HEK293 (cell line): ENCODE measurements at regions not wholly inside any gene's neighbourhood (a gene's known extent, or its start where the extent isn't known, plus 50 kb on each side); places are given as distances from the start of the nearest gene placed in this dataset.
A peak's percentile ranks its signal among the peaks of the same experiment; 100 is the strongest.

Source experiments
- CTCF ChIA-PET: fragments of 350-600 bp; formaldehyde crosslinking; extraction: SDS; loops from one replicate; lab custom pipeline; 2021; ENCODE audit warnings: antibody characterized with exemption; lab: Yijun Ruan, JAX
- POLR2A ChIA-PET: fragments of 300-600 bp; formaldehyde crosslinking; extraction: SDS; loops from one replicate; lab custom pipeline; 2020; ENCODE audit warnings: antibody characterized with exemption, inconsistent platforms; lab: Yijun Ruan, JAX
- H3K27ac ChIP-seq: fragments of 200-500 bp; sonication (Bioruptor generic); 2 replicates; pipeline ENCODE4 v1.5.1; 2014; ENCODE audit warnings: low read depth, low read length, control low read depth, inconsistent platforms; ENCODE audit errors: extremely low read depth
- H3K36me3 ChIP-seq, 2 experiments: fragments of 200-500 bp in 1 of 2; sonication (Bioruptor generic) in 1 of 2; 1 replicate in 1 of 2; 2 replicates in 1 of 2; pipeline ENCODE4 v1.5.1; 2014 to 2017; ENCODE audit warnings: inconsistent platforms in 2 of 2, low read length in 2 of 2; ENCODE audit not compliant: control insufficient read depth in 2 of 2, insufficient read depth in 1 of 2
- H3K4me1 ChIP-seq: fragments of 200-500 bp; sonication (Bioruptor generic); 2 replicates; pipeline ENCODE4 v1.5.1; 2014; ENCODE audit warnings: mild to moderate bottlenecking, low read length, inconsistent platforms; ENCODE audit not compliant: control insufficient read depth, insufficient read depth
- H3K4me3 ChIP-seq: 2 replicates; pipeline ENCODE4 v1.5.1; 2011; ENCODE audit warnings: low read depth, mild to moderate bottlenecking, control low read depth, low read length, moderate library complexity
- H3K9me3 ChIP-seq: fragments of 200-500 bp; sonication (Bioruptor generic); 2 replicates; pipeline ENCODE4 v1.5.1; 2014; ENCODE audit warnings: low read depth, low read length, inconsistent platforms; ENCODE audit not compliant: control insufficient read depth, insufficient read depth
- HIC1 ChIP-seq: fragments of 450-650 bp; formaldehyde crosslinking; IDR thresholded peaks from 2 replicates; pipeline ENCODE4 v1.5.1; 2016; ENCODE audit warnings: missing biosample characterization, missing genetic modification characterization
- KLF8 ChIP-seq: fragments of 450-650 bp; formaldehyde crosslinking; IDR thresholded peaks from 2 replicates; pipeline ENCODE4 v1.5.1; 2016; ENCODE audit warnings: missing biosample characterization, missing genetic modification characterization
- MEIS1 ChIP-seq: sonication (generic); formaldehyde crosslinking; IDR thresholded peaks from 2 replicates; pipeline ENCODE4 v1.8.1; 2022; ENCODE audit warnings: missing genetic modification reagents, mild to moderate bottlenecking, borderline replicate concordance
- PRDM1 ChIP-seq: fragments of 450-650 bp; formaldehyde crosslinking; IDR thresholded peaks from 2 replicates; pipeline ENCODE4; 2016; ENCODE audit warnings: missing biosample characterization, missing genetic modification characterization
- SALL2 ChIP-seq: fragments of 450-650 bp; formaldehyde crosslinking; IDR thresholded peaks from 2 replicates; pipeline ENCODE4 v1.5.0; 2017; ENCODE audit warnings: missing biosample characterization, mild to moderate bottlenecking, missing genetic modification characterization, borderline replicate concordance
- SETDB1 ChIP-seq: IDR thresholded peaks from one replicate; pipeline ENCODE4 v1.6.1; 2017; ENCODE audit warnings: mild to moderate bottlenecking, low read length, moderate library complexity, mixed read lengths; ENCODE audit not compliant: insufficient read length
- TRIM28 ChIP-seq: IDR thresholded peaks from 2 replicates; pipeline ENCODE4 v1.6.1; 2011; ENCODE audit warnings: low read length, control low read depth, borderline replicate concordance
- ZBTB7A ChIP-seq: fragments of 450-650 bp; formaldehyde crosslinking; IDR thresholded peaks from 2 replicates; pipeline ENCODE4 v1.5.1; 2016; ENCODE audit warnings: low read depth, missing biosample characterization, missing genetic modification characterization
- ZBTB8A ChIP-seq: fragments of 450-650 bp; formaldehyde crosslinking; IDR thresholded peaks from 2 replicates; pipeline ENCODE4 v1.5.1; 2016; ENCODE audit warnings: missing biosample characterization, missing genetic modification characterization
- ZFHX2 ChIP-seq: fragments of 450-650 bp; formaldehyde crosslinking; conservative IDR thresholded peaks from 2 replicates; pipeline ENCODE4 v1.5.1; 2016; ENCODE audit warnings: missing biosample characterization, missing genetic modification characterization
- ZIC2 ChIP-seq: fragments of 450-650 bp; formaldehyde crosslinking; IDR thresholded peaks from 2 replicates; pipeline ENCODE4 v1.5.1; 2016; ENCODE audit warnings: missing biosample characterization, missing genetic modification characterization
- ZNF133 ChIP-seq: fragments of 450-650 bp; formaldehyde crosslinking; IDR thresholded peaks from 2 replicates; pipeline ENCODE4 v1.5.1; 2016; ENCODE audit warnings: missing biosample characterization, missing genetic modification characterization
- ZNF155 ChIP-seq: fragments of 450-650 bp; formaldehyde crosslinking; IDR thresholded peaks from 2 replicates; pipeline ENCODE4 v1.5.1; 2016; ENCODE audit warnings: missing biosample characterization, missing genetic modification characterization
- ZNF202 ChIP-seq: fragments of 450-650 bp; formaldehyde crosslinking; IDR thresholded peaks from 2 replicates; pipeline ENCODE4 v1.5.1; 2016; ENCODE audit warnings: missing biosample characterization, missing genetic modification characterization, borderline replicate concordance
- ZNF239 ChIP-seq: fragments of 450-650 bp; formaldehyde crosslinking; IDR thresholded peaks from 2 replicates; pipeline ENCODE4 v1.5.1; 2016; ENCODE audit warnings: missing biosample characterization, missing genetic modification characterization
- ZNF324 ChIP-seq: fragments of 450-650 bp; formaldehyde crosslinking; IDR thresholded peaks from 2 replicates; pipeline ENCODE4 v1.5.1; 2016; ENCODE audit warnings: missing biosample characterization, missing genetic modification characterization
- ZNF335 ChIP-seq: fragments of 450-650 bp; formaldehyde crosslinking; conservative IDR thresholded peaks from 2 replicates; pipeline ENCODE4 v1.5.1; 2016; ENCODE audit warnings: missing biosample characterization, missing genetic modification characterization
- ZNF350 ChIP-seq: fragments of 450-650 bp; formaldehyde crosslinking; IDR thresholded peaks from 2 replicates; pipeline ENCODE4 v1.5.0; 2017; ENCODE audit warnings: missing biosample characterization, mild to moderate bottlenecking, missing genetic modification characterization
- ZNF366 ChIP-seq: fragments of 450-650 bp; formaldehyde crosslinking; conservative IDR thresholded peaks from 2 replicates; pipeline ENCODE4 v1.5.1; 2016; ENCODE audit warnings: missing biosample characterization, missing genetic modification characterization
- ZNF670 ChIP-seq: fragments of 450-650 bp; formaldehyde crosslinking; IDR thresholded peaks from 2 replicates; pipeline ENCODE4 v1.5.1; 2016; ENCODE audit warnings: missing biosample characterization, missing genetic modification characterization, low read depth

GRCh38 chr2:240269886-240270285 is 129.4 kb upstream of the OTOS start:
- H3K27ac ChIP-seq, result no peak overlapping the region
- no peak overlapping the region for H3K4me3 ChIP-seq
- CTCF ChIA-PET, result no interaction called here
- no peaks in the 10 kb centered on the region for H3K4me1 ChIP-seq
- no peaks in the 10 kb centered on the region for H3K9me3 ChIP-seq
- TF ChIP-seq ZNF350 (no peak), ZBTB8A (tag by site-specific recombination) (no peak)
- TF ChIP-seq, all 188 proteins: peak for 0
- H3K36me3 ChIP-seq, result no peaks in the 10 kb centered on the region
- POLR2A ChIA-PET, result interaction anchor here (1.1 kb wide), 1 partner anchor 37 kb away, joined by 4 read pairs; no protein-coding TSS in a partner anchor

- H3K27ac ChIP-seq, result no peak overlapping the region
- peak; percentile 98 for TF ChIP-seq SETDB1
- TF ChIP-seq TRIM28, result peak; percentile 96
- no peak for TF ChIP-seq MEIS1 (CRISPR knock-in tag)
- no peaks in the 10 kb centered on the region for H3K36me3 ChIP-seq
- ChIA-PET POLR2A (no interaction called here), CTCF (no interaction called here)
- no peaks in the 10 kb centered on the region for H3K9me3 ChIP-seq
- H3K4me1 ChIP-seq, result no peaks in the 10 kb centered on the region
- no peak overlapping the region for H3K4me3 ChIP-seq
Measured at GRCh38 chr2:240271716-240272341, 131.4 kb upstream of the OTOS start.

GRCh38 chr2:240275386-240275785 is 134.9 kb upstream of the OTOS start:
- Histone ChIP-seq H3K36me3 (no peaks in the 10 kb centered on the region), H3K4me1 (no peaks in the 10 kb centered on the region), H3K4me3 (no peak overlapping the region), H3K9me3 (no peaks in the 10 kb centered on the region), H3K27ac (no peak overlapping the region)
- ChIA-PET POLR2A (no interaction called here), CTCF (interaction anchor here (1.1 kb wide), 1 partner anchor 43 kb away, joined by 4 read pairs; no protein-coding TSS in a partner anchor)
- TF ChIP-seq ZNF155 (tag by site-specific recombination) (no peak), ZNF366 (tag by site-specific recombination) (no peak)

GRCh38 chr2:240277073-240277806 is 136.8 kb upstream of the OTOS start:
- H3K27ac ChIP-seq, result no peak overlapping the region
- POLR2A ChIA-PET, result no interaction called here
- no peaks in the 10 kb centered on the region for H3K9me3 ChIP-seq
- TF ChIP-seq ZNF670 (tag by site-specific recombination), result no peak
- TF ChIP-seq ZIC2 (tag by site-specific recombination), result peak; percentile 40
- TF ChIP-seq, all 188 proteins: peak for 1
- no peaks in the 10 kb centered on the region for H3K36me3 ChIP-seq
- H3K4me1 ChIP-seq, result no peaks in the 10 kb centered on the region
- no peak overlapping the region for H3K4me3 ChIP-seq
- CTCF ChIA-PET, result interaction anchor here (1.3 kb wide), 1 partner anchor 216 kb away, joined by 3 read pairs; no protein-coding TSS in a partner anchor

GRCh38 chr2:240277807-240278522 is 137.5 kb upstream of the OTOS start:
- ChIA-PET CTCF (interaction anchor here (1.3 kb wide), 1 partner anchor 217 kb away, joined by 3 read pairs; no protein-coding TSS in a partner anchor), POLR2A (no interaction called here)
- no peaks in the 10 kb centered on the region for H3K36me3 ChIP-seq
- TF ChIP-seq HIC1 (no peak), SALL2 (tag by site-specific recombination) (no peak), KLF8 (tag by site-specific recombination) (no peak), ZFHX2 (tag by site-specific recombination) (no peak), ZNF324 (tag by site-specific recombination) (no peak), ZNF133 (tag by site-specific recombination) (no peak), ZNF335 (no peak), ZNF202 (tag by site-specific recombination) (no peak), ZBTB7A (tag by site-specific recombination) (no peak), ZNF239 (no peak), PRDM1 (tag by site-specific recombination) (no peak)
- no peaks in the 10 kb centered on the region for H3K4me1 ChIP-seq
- no peak overlapping the region for H3K27ac ChIP-seq
- H3K4me3 ChIP-seq, result no peak overlapping the region
- H3K9me3 ChIP-seq, result no peaks in the 10 kb centered on the region
